HG03521 (cell line): ENCODE measurements at regions not wholly inside any gene's neighbourhood (a gene's known extent, or its start where the extent isn't known, plus 50 kb on each side); places are given as distances from the start of the nearest gene placed in this dataset.
"Not testable (repeated sequence)": the region's sequence is repeated elsewhere in the genome, so short reads cannot be mapped to it uniquely, and the experiment has no call there.

Experiments used
- ATAC-seq: cut with Tn5 transposase; IDR thresholded peaks from one replicate; pipeline ENCODE4 v1.9.1; 2021; ENCODE audit warnings: mild to moderate bottlenecking, moderate library complexity; ENCODE audit not compliant: unreplicated experiment

GRCh38 chr1:65059930-65060538, 88.0 kb upstream of the AK4 start:
- ATAC-seq, result no peak

GRCh38 chr1:65062339-65062738, 85.7 kb upstream of the AK4 start:
- ATAC-seq, result no peak

DNA sequence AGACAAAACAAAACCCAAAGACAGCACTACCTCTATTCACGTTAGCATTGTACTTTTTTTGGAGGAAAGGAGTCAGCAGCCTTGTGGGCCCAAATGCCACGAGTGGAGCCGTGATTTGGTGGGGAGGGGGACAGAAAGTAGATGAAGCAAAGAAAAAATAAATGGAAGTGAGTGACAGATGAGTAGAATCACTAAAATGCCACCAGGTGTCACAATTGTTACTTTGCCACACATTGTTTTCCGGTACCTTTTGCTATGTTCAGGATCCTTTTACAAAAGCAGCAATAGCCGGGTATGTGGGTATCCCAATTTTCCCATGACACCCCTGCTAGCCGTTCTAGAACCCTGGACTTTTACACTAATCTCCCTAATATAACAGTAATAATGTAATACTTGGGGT, 85.0 kb upstream of the AK4 start:
- ATAC-seq, result no peak

DNA sequence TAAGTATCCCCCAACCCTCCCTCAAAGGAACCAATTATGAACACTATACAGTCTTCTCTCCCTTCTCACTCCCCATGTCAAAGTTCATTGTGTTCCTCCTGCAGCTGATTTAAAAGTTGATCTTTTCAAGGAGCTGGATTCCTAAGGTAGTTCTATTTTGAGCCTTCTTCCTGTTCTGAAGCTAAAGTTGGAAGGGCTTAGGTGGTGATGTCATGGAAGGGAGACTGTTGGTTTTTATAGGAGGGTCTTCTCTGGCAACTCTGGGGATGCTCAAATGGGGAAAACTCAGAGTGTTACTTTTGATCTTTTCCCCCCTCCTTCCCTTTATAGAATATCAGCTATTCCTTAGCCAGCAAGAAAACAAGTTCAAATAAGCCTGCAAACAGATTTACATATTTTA, 83.0 kb upstream of the AK4 start:
- ATAC-seq, result no peak

GRCh38 chr1:65065524-65066418, 82.2 kb upstream of the AK4 start:
- no peak for ATAC-seq

- ATAC-seq, result peak; percentile 16
These were observed 81.6 kb upstream of the AK4 start for GRCh38 chr1:65066419-65066765.

DNA sequence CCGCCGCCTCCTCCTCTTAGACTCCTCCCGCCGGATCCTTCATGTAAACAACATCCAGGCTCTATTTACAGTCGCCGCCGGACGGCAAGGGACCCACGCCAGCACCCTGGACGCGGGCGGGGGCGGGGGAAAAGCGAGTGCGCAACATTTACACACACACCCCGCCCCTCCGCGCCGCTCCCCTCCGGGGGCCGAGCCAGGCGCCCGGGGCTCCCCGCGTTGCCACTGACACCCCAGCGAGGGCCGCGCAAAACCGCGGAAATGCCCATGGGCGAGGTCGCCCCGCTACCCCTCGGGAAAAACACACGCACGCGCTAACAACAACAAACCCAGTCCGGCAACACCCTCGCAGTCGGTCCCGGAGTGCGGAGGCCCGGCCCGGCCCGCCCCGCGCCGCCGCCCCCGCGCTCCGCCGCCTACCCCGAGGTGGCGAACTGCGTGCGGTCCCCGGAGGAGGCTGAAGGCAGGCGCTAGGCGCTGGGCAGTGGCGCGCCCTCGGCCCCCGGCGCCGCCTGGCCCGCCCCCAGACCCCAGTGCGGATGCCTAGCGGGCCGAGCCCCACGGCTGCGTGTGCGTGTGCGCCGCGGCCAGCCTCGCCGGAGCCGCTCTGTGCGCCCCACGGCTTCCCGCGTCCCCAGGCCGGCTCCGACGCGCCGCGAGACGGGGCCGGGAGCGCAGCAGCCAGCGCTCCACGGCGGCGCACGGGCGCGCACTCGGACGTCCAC, 81.1 kb upstream of the AK4 start:
- ATAC-seq, result peak; percentile 48

GRCh38 chr1:65067491-65068201, 80.4 kb upstream of the AK4 start:
- ATAC-seq, result peak; percentile 27

- ATAC-seq, result peak; percentile 2
These were observed 79.6 kb upstream of the AK4 start for GRCh38 chr1:65068202-65069010.

GRCh38 chr1:65069011-65069565, 78.9 kb upstream of the AK4 start:
- ATAC-seq, result no peak

DNA sequence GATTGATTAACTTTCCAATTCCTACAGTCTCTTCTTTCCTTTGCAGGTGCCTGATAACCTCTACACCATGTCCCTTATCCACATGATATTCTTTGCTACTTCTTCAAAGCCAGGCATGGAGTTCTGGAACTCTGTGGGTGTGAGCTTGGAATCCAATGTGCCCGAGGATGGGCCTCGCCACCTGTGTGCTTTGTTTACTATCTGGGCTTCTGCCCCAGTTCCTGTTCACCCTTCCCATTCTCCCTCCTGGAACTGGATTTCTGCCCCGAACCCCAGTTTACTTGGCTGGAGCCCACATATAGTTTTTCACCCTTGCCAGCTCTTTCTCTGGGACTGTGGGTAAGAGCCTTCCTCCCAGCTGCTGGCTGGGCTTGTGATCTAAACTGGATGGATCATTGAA, 75.2 kb upstream of the AK4 start:
- ATAC-seq, result no peak

DNA sequence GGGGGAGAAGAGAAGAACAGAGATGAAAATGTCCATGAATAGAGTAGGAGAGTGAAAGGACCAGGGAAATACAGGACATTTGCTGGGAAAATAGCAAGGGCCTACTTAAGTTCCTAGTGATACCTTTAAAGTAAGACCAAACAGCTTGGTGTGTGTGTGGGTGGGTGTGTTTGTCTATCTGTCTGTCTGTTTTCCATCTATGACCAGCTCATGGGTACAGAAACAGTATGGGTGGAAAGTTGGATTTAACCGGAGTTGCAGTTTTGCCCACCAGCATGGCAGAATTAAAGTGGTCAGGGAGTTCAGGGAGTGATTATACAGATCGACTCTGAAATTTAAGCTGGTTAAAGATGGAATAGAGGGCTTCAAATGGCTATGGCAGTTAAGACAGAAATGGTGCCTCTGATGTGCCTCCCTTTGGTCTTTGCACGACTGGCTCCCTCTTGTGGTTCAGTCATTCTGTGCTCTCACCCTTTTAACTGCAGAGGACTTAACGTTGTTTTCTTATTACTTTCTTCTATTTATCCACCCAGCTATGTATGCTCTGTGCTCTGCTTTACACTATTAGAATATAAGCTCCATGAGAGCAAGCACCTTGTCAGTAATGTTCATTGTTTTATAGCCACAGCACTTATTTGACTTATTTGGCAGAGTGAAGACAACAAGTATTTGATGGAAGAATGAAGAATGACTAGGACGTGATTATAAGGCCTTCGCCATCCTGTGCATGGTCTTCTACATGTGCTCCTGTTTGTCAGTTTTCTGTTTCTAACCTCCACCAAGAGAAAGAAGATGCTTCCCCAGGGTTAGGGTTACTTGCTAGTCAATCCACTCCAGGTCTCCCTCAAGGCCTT, 72.7 kb upstream of the AK4 start:
- peak; percentile 83 for ATAC-seq

- ATAC-seq, result no peak
These were observed 70.6 kb upstream of the AK4 start for GRCh38 chr1:65077369-65077768.

DNA sequence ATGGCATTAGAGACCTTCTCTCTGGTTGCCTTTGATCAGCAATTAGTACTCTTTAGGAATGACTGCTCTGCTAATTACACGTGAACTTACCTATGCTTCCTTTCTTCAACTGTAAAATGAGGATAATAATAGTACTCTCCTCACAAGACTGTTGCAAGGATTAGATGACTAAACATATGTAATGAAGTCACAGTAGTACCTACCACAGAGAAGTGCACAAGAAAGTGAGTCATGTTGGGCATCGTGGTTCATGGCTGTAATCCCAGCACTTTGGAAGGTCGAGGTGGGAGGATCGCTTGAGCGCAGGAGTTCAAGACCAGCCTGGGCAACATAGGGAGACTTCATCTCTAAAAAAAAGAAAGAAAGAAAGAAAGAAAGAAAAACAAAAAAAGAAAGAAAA, 68.1 kb upstream of the AK4 start:
- ATAC-seq, result no peak

GRCh38 chr1:65082346-65083040, 65.5 kb upstream of the AK4 start:
- ATAC-seq, result no peak

DNA sequence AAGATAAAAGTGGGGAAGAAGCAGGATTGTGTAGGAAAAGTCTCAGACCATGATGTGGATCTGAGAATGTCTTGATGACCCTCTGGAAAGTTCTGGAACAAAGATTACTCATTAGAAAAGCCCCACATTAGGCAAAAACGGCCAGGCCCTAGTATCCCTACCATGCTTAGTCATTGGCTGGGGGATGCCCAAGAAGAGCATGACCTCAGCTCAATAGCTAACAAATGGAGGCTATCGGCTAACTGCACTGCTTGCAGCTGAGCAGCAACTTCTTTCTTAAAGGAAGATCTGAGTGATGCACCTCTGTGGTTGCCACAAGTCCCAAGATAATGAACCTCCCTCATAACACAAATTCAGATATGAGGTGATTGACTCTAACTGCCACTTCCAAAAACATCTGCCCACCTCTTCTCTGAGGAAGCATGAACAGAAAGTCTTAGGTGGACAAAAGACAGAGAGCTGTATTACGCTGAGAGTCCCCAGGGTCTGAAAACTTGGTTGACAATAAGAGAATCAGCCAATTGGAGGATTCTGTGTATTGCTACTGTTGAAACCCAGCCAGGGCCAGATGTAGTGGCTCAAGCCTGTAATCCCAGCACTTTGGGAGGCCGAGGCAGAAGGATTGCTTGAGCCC, 64.6 kb upstream of the AK4 start:
- no peak for ATAC-seq

DNA sequence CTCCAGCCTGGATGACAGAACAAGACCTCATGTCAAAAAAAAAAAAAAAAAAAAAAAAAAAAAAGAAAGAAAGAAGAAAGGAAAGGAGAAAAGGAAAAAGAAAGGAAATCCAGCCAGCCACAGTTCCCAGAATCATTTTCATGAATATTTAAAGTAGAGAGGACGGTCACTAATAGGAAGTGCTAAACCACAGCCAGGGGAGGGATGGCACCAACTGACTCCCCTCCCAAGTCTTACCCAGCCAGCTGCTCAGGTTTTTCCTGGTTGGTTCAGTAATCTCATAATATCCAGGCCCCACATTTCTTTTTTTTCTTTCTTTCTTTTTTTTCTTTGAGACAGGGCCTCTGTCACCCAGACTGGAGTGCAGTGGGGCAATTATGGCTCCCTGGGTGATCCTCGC, 63.9 kb upstream of the AK4 start:
- ATAC-seq, result no peak

DNA sequence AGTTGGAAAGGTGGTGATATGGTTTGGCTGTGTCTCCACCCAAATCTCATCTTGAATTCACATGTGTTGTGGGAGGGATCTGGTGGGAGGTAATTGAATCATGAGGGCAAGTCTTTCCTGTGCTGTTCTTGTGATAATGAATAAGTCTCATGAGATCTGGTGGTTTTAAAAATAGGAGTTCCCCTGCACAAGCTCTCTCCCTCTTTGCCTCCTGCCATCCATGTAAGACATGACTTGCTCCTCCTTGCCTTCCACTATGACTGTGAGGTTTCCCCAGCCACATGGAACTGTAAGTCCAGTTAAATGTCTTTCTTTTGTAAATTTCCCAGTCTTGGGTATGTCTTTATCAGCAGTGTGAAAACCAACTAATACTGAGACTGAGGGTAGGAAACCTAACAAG, 60.5 kb upstream of the AK4 start:
- not testable (repeated sequence) for ATAC-seq
